Kidney tubule cell (primary cell): ENCODE measurements at regions not wholly inside any gene's neighbourhood (a gene's known extent, or its start where the extent isn't known, plus 50 kb on each side); places are given as distances from the start of the nearest gene placed in this dataset.
"Not testable (repeated sequence)": the region's sequence is repeated elsewhere in the genome, so short reads cannot be mapped to it uniquely, and the experiment has no call there.

ENCODE experiments used
- DNase-seq: peaks from one replicate; pipeline ENCODE4 v3.0.0-alpha.2; 2018; ENCODE audit warnings: low spot score

GRCh38 chrX:37509349-37509748, 62.1 kb upstream of the LANCL3 start:
- DNase-seq = peak; percentile 25

DNA sequence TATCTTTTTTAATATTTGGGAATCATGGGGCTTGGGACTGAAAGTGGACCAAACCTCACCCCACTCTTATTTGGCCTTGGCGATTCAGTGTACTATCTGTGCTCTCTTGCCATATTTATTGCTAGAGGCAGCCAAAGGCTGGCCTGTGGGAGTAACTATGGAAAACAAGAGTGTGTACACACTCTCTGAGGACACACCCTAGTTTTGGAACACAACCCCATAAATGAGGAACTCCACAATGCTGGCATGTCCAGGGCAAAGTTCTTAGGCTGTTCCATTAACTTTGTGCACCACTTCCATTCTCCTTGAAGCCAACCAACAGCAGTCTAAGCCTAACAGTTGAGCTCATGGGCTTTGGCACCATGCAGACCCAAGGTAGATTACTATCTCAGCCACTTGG, 54.9 kb upstream of the LANCL3 start:
- DNase-seq = not testable (repeated sequence)

GRCh38 chrX:37519261-37519660, 52.2 kb upstream of the LANCL3 start:
- DNase-seq = not testable (repeated sequence)

DNA sequence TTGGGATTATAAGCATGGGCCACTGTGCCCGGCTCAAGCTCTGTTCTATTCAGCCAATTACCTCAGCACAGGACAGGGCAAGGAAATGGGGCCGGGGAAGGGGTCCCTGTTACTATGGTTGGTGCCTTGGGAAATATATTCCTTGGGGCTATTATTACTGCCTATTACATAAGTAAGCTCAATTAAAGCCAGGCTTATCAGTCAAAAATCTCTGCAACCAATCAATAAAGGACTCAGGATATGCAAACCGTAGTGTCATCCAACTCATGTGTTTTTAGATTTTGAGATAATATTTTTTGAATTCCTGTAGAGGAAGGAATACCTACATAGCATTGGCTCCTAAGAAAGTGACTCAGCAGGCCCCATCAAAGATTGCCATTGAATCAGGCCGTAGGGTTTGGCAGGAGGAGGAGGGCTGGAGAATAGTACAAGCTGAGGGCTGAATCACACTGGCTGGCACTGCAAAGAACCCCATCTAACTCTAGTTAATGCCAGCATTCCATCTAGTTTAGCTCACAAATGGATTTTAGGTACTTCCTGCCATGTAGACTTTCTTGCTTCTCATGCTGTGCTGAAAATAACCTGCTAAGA, 50.5 kb upstream of the LANCL3 start:
- peak; percentile 85 for DNase-seq
